PC-3 (cell line): ENCODE measurements at regions not wholly inside any gene's neighbourhood (a gene's known extent, or its start where the extent isn't known, plus 50 kb on each side); places are given as distances from the start of the nearest gene placed in this dataset.

Source experiments
- ATAC-seq: fragments of 200-7000 bp; cut with Tn5 transposase; 2 replicates; pipeline ENCODE4 v1.9.1; 2020; ENCODE audit warnings: mild to moderate bottlenecking, moderate library complexity
- BruUV-seq: library from RNA; stranded (reverse); fragments of 400-500 nt; replicated peaks from 2 replicates; lab custom pipeline; 2021; lab: Mats Ljungman, UMichigan
- CTCF ChIA-PET: fragments of 300-600 bp; sonication (Branson Sonifier 250); formaldehyde crosslinking; loops from one replicate; lab custom pipeline; 2022; ENCODE audit warnings: antibody characterized with exemption; lab: Charles Lee
- POLR2A ChIA-PET: fragments of 300-600 bp; sonication (Branson Sonifier 250); formaldehyde crosslinking; loops from one replicate; lab custom pipeline; 2022; ENCODE audit warnings: antibody characterized with exemption; ENCODE audit not compliant: unreplicated experiment; lab: Charles Lee
- DNase-seq: peaks from one replicate; pipeline ENCODE4 v3.0.0-alpha.2; 2015
- H2AFZ ChIP-seq: fragments of 300-600 bp; sonication (generic); 2 replicates; pipeline ENCODE4 v1.6.0; 2016; ENCODE audit warnings: antibody characterized with exemption, low read length
- H3F3A ChIP-seq: fragments of 300-600 bp; sonication (generic); one replicate; pipeline ENCODE4 v1.6.0; 2017; ENCODE audit warnings: antibody characterized with exemption, low read length, control low read depth, mild to moderate bottlenecking; ENCODE audit not compliant: unreplicated experiment
- H3K27ac ChIP-seq: fragments of 300-600 bp; sonication (generic); 2 replicates; pipeline ENCODE4 v1.5.1; 2016; ENCODE audit warnings: mild to moderate bottlenecking, low read length
- H3K27me3 ChIP-seq: fragments of 300-600 bp; sonication (generic); 2 replicates; pipeline ENCODE4 v1.6.1; 2016; ENCODE audit warnings: low read length, mixed read lengths
- H3K36me3 ChIP-seq: fragments of 300-600 bp; sonication (generic); 2 replicates; pipeline ENCODE4 v1.6.1; 2016; ENCODE audit warnings: low read depth, mixed run types, low read length, mixed read lengths
- H3K4me1 ChIP-seq: fragments of 300-600 bp; sonication (generic); 2 replicates; pipeline ENCODE4 v1.5.1; 2016; ENCODE audit warnings: low read length; ENCODE audit not compliant: insufficient read depth
- H3K4me2 ChIP-seq: fragments of 300-600 bp; sonication (generic); 2 replicates; pipeline ENCODE4 v1.6.0; 2016; ENCODE audit warnings: low read length
- H3K4me3 ChIP-seq: fragments of 300-600 bp; sonication (generic); 2 replicates; pipeline ENCODE4 v1.5.1; 2016; ENCODE audit warnings: mild to moderate bottlenecking, low read length, mixed read lengths
- H3K79me2 ChIP-seq: fragments of 300-600 bp; sonication (generic); 2 replicates; pipeline ENCODE4 v1.6.1; 2017; ENCODE audit warnings: low read length, mixed read lengths
- H3K9ac ChIP-seq: fragments of 300-600 bp; sonication (generic); 2 replicates; pipeline ENCODE4 v1.6.0; 2016; ENCODE audit warnings: mild to moderate bottlenecking, low read length
- H3K9me2 ChIP-seq: fragments of 300-600 bp; sonication (generic); replicated peaks from 2 replicates; pipeline ENCODE4 v1.6.1; 2016; ENCODE audit warnings: mixed run types, low read length, mixed read lengths
- H3K9me3 ChIP-seq: fragments of 300-600 bp; sonication (generic); 2 replicates; pipeline ENCODE4 v1.6.1; 2016; ENCODE audit warnings: low read length, mixed read lengths
- H4K20me1 ChIP-seq: fragments of 300-600 bp; sonication (generic); 2 replicates; pipeline ENCODE4 v1.6.1; 2016; ENCODE audit warnings: low read length, mixed read lengths
- CTCF ChIP-seq: fragments of 300-600 bp; sonication (generic); conservative IDR thresholded peaks from 2 replicates; pipeline ENCODE4 v1.5.1; 2017; ENCODE audit warnings: antibody characterized with exemption, low read depth, mild to moderate bottlenecking, low read length
- EZH2 ChIP-seq: fragments of 300-600 bp; sonication (generic); IDR thresholded peaks from one replicate; pipeline ENCODE4 v1.6.1; 2017; ENCODE audit warnings: antibody characterized with exemption, mild to moderate bottlenecking, low read length; ENCODE audit not compliant: unreplicated experiment
- EZH2phosphoT487 ChIP-seq: fragments of 300-600 bp; sonication (generic); IDR thresholded peaks from 2 replicates; pipeline ENCODE4 v1.6.1; 2018; ENCODE audit warnings: mild to moderate bottlenecking, antibody characterized with exemption, low read length, borderline replicate concordance
- intact Hi-C: fragments of 100-400 bp; cut with micrococcal nuclease; formaldehyde crosslinking; loops from 2 replicates; pipeline ENCODE4 v1.9.0; 2023

- Histone ChIP-seq H3K9me3 (no peaks in the 10 kb centered on the region), H3K27me3 (0 out of 2 replicates have a peak, but pooled peaks cover 7% of the 10 kb centered on the region), H3K4me2 (no peak overlapping the region), H3K9me2 (no peaks in the 10 kb centered on the region), H3K4me1 (no peaks in the 10 kb centered on the region), H3K4me3 (no peak overlapping the region), H3K9ac (no peak overlapping the region), H3F3A (no peaks in the 10 kb centered on the region), H3K79me2 (no peaks in the 10 kb centered on the region), H3K27ac (no peak overlapping the region), H3K36me3 (no peaks in the 10 kb centered on the region), H2AFZ (no peak overlapping the region), H4K20me1 (no peaks in the 10 kb centered on the region)
- ChIA-PET CTCF (no interaction called here), POLR2A (no interaction called here)
- no peak for TF ChIP-seq EZH2phosphoT487
- no peak for TF ChIP-seq CTCF
- no peak for TF ChIP-seq EZH2
- no TSS peak for BruUV-seq
- DNase-seq, result no peak
- no peak for ATAC-seq
- intact Hi-C loops, result no loop called here
Observed at GRCh38 chr9:7266911-7267595, 509.3 kb downstream of the KDM4C start.

- Histone ChIP-seq H3K79me2 (no peaks in the 10 kb centered on the region), H3K4me3 (no peak overlapping the region), H3K27ac (no peak overlapping the region), H3K9ac (no peak overlapping the region), H3K36me3 (no peaks in the 10 kb centered on the region), H3K4me2 (no peak overlapping the region), H3K9me3 (no peaks in the 10 kb centered on the region), H3K4me1 (no peaks in the 10 kb centered on the region), H3K9me2 (no peaks in the 10 kb centered on the region), H2AFZ (no peak overlapping the region), H3F3A (no peaks in the 10 kb centered on the region), H4K20me1 (no peaks in the 10 kb centered on the region), H3K27me3 (0 out of 2 replicates have a peak, but pooled peaks cover 7% of the 10 kb centered on the region)
- CTCF ChIA-PET, result no interaction called here
- ATAC-seq, result no peak
- DNase-seq, result no peak
- POLR2A ChIA-PET, result no interaction called here
- intact Hi-C loops, result no loop called here
- no TSS peak for BruUV-seq
- no peak for TF ChIP-seq EZH2
- TF ChIP-seq CTCF, result no peak
- TF ChIP-seq EZH2phosphoT487, result no peak
Observed at GRCh38 chr9:7265181-7265580, 507.4 kb downstream of the KDM4C start.

- H3K27me3 ChIP-seq, result no peaks in the 10 kb centered on the region
- intact Hi-C loops, result no loop called here
- H3K4me1 ChIP-seq, result no peaks in the 10 kb centered on the region
- DNase-seq (peak; percentile 5), ATAC-seq (no peak)
- no peaks in the 10 kb centered on the region for H3K79me2 ChIP-seq
- no peak overlapping the region for H3K4me2 ChIP-seq
- H3K9me2 ChIP-seq, result no peaks in the 10 kb centered on the region
- H2AFZ ChIP-seq, result no peak overlapping the region
- no peaks in the 10 kb centered on the region for H3K9me3 ChIP-seq
- no peak overlapping the region for H3K27ac ChIP-seq
- no TSS peak for BruUV-seq
- TF ChIP-seq CTCF (peak; percentile 32; the same call in 1 of the 2 replicates), EZH2 (no peak), EZH2phosphoT487 (no peak)
- H3K9ac ChIP-seq, result no peak overlapping the region
- ChIA-PET POLR2A (no interaction called here), CTCF (no interaction called here)
- no peak overlapping the region for H3K4me3 ChIP-seq
- H4K20me1 ChIP-seq, result no peaks in the 10 kb centered on the region
- H3K36me3 ChIP-seq, result no peaks in the 10 kb centered on the region; the same call in 1 of the 2 replicates
- no peaks in the 10 kb centered on the region for H3F3A ChIP-seq
Observed at GRCh38 chr9:7259544-7260241, 501.9 kb downstream of the KDM4C start.
